NT2/D1 (cell line): ENCODE measurements at regions not wholly inside any gene's neighbourhood (a gene's known extent, or its start where the extent isn't known, plus 50 kb on each side); places are given as distances from the start of the nearest gene placed in this dataset.

ENCODE experiments used
- SUZ12 ChIP-seq: IDR thresholded peaks from 2 replicates; pipeline ENCODE4 v1.6.1; 2011; ENCODE audit not compliant: insufficient read length, insufficient read depth; ENCODE audit errors: extremely low read depth
- ZNF274 ChIP-seq: IDR thresholded peaks from 2 replicates; pipeline ENCODE4 v1.6.1; 2011; ENCODE audit warnings: mild to moderate bottlenecking, low read depth, low read length

DNA sequence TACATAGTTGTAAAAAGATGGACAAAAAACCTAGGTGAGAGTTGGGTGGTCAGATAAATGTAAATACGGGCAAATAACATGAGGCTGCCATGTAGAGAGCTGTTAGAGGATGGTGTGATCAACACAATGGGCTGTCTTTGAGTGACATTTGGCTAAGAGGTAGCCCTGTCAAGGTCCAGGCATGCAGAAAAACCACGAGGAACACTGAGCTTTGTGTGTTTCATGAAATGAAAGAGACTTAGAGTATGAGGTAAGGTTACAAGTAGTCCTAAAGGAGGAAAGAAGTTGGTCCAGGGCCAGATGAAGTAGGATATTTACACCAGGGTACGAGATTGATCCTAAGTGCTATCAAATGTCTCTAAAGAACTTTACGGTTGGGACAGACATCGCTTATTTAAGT lies 160.9 kb downstream of the RDH14 start:
- TF ChIP-seq SUZ12 (no peak), ZNF274 (no peak)
